ENCODE measurements at regions not wholly inside any gene's neighbourhood (a gene's known extent, or its start where the extent isn't known, plus 50 kb on each side); places are given as distances from the start of the nearest gene placed in this dataset.

- Histone ChIP-seq H3K4me1 (ENCODE audit: control insufficient read depth, insufficient read depth, low read length) (no peaks in the 10 kb centered on the region), H3K27ac (ENCODE audit: extremely low read depth, low read depth, low read length) (no peak overlapping the region), H3K9me3 (ENCODE audit: control insufficient read depth, insufficient read depth, low read depth, low read length) (no peaks in the 10 kb centered on the region), H3K36me3 (ENCODE audit: control insufficient read depth in 2 of 2, insufficient read depth in 1 of 2, low read length in 2 of 2) (no peaks in the 10 kb centered on the region), H3K4me3 (ENCODE audit: low read depth, low read length) (no peak overlapping the region)
- TF ChIP-seq FEZF1 (tag by site-specific recombination; IDR thresholded peaks at IDR 0.05) (no peak), ZNF26 (tag by site-specific recombination; IDR thresholded peaks at IDR 0.05) (no peak), ZBTB44 (tag by site-specific recombination; IDR thresholded peaks at IDR 0.05) (no peak), ZNF837 (tag by site-specific recombination; IDR thresholded peaks at IDR 0.05) (no peak)
- POLR2A ChIA-PET: no interaction called here
- CTCF ChIA-PET: no interaction called here
Measured at GRCh38 chr4:146059865-146060264, 115.7 kb upstream of the LSM6 start.

- CTCF ChIA-PET: interaction anchor here (0.9 kb wide), 1 partner anchor 103 kb away, joined by 3 read pairs; no protein-coding TSS in a partner anchor
- H3K4me3 ChIP-seq (ENCODE audit: low read depth, low read length): no peak overlapping the region
- no peaks in the 10 kb centered on the region for H3K4me1 ChIP-seq (ENCODE audit: control insufficient read depth, insufficient read depth, low read length)
- POLR2A ChIA-PET: no interaction called here
- no peaks in the 10 kb centered on the region for H3K9me3 ChIP-seq (ENCODE audit: control insufficient read depth, insufficient read depth, low read depth, low read length)
- no peaks in the 10 kb centered on the region for H3K36me3 ChIP-seq (ENCODE audit: control insufficient read depth in 2 of 2, insufficient read depth in 1 of 2, low read length in 2 of 2)
- TF ChIP-seq ZSCAN30 (tag by site-specific recombination; IDR thresholded peaks at IDR 0.05) (no peak), PRDM6 (tag by site-specific recombination; IDR thresholded peaks at IDR 0.05) (no peak), ZBTB10 (tag by site-specific recombination; IDR thresholded peaks at IDR 0.05) (no peak), ZNF433 (tag by site-specific recombination; IDR thresholded peaks at IDR 0.05; ENCODE audit: low read depth) (no peak), ZSCAN18 (tag by site-specific recombination; IDR thresholded peaks at IDR 0.05) (no peak), ZNF26 (tag by site-specific recombination; IDR thresholded peaks at IDR 0.05) (no peak), ZNF239 (tag by site-specific recombination; IDR thresholded peaks at IDR 0.05) (no peak), ZNF555 (tag by site-specific recombination; conservative IDR thresholded peaks at IDR 0.05) (no peak), ZNF510 (tag by site-specific recombination; IDR thresholded peaks at IDR 0.05; ENCODE audit: insufficient replicate concordance) (no peak)
- H3K27ac ChIP-seq (ENCODE audit: extremely low read depth, low read depth, low read length): no peak overlapping the region
Measured at GRCh38 chr4:146059151-146059550, 116.4 kb upstream of the LSM6 start.

Measured in HEK293 (cell line).